Epithelial cell of proximal tubule (primary cell): ENCODE measurements at regions not wholly inside any gene's neighbourhood (a gene's known extent, or its start where the extent isn't known, plus 50 kb on each side); places are given as distances from the start of the nearest gene placed in this dataset.
A peak's percentile ranks its signal among the peaks of the same experiment; 100 is the strongest.

ENCODE experiments used
- DNase-seq: peaks from one replicate; pipeline ENCODE4 v3.0.0-alpha.2; 2011; ENCODE audit warnings: low read depth
- H3K4me3 ChIP-seq: 2 replicates; pipeline ENCODE4 v1.5.1; 2011; ENCODE audit warnings: low read depth, mild to moderate bottlenecking, low read length
- TF ChIP-seq, protein P1 (sequence below): conservative IDR thresholded peaks from 2 replicates; pipeline ENCODE4 v1.5.1; 2012; ENCODE audit warnings: low read depth, mild to moderate bottlenecking, low read length

GRCh38 chr6:80442366-80442765 lies 335.9 kb downstream of the BCKDHB start:
- TF ChIP-seq, protein P1, sequence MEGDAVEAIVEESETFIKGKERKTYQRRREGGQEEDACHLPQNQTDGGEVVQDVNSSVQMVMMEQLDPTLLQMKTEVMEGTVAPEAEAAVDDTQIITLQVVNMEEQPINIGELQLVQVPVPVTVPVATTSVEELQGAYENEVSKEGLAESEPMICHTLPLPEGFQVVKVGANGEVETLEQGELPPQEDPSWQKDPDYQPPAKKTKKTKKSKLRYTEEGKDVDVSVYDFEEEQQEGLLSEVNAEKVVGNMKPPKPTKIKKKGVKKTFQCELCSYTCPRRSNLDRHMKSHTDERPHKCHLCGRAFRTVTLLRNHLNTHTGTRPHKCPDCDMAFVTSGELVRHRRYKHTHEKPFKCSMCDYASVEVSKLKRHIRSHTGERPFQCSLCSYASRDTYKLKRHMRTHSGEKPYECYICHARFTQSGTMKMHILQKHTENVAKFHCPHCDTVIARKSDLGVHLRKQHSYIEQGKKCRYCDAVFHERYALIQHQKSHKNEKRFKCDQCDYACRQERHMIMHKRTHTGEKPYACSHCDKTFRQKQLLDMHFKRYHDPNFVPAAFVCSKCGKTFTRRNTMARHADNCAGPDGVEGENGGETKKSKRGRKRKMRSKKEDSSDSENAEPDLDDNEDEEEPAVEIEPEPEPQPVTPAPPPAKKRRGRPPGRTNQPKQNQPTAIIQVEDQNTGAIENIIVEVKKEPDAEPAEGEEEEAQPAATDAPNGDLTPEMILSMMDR, result no peak
- no peak overlapping the region for H3K4me3 ChIP-seq
- no peak for DNase-seq

- no peak for DNase-seq
- TF ChIP-seq, protein P1, result no peak
- H3K4me3 ChIP-seq, result no peak overlapping the region
Observed at GRCh38 chr6:80441131-80441530, 334.7 kb downstream of the BCKDHB start.

DNA sequence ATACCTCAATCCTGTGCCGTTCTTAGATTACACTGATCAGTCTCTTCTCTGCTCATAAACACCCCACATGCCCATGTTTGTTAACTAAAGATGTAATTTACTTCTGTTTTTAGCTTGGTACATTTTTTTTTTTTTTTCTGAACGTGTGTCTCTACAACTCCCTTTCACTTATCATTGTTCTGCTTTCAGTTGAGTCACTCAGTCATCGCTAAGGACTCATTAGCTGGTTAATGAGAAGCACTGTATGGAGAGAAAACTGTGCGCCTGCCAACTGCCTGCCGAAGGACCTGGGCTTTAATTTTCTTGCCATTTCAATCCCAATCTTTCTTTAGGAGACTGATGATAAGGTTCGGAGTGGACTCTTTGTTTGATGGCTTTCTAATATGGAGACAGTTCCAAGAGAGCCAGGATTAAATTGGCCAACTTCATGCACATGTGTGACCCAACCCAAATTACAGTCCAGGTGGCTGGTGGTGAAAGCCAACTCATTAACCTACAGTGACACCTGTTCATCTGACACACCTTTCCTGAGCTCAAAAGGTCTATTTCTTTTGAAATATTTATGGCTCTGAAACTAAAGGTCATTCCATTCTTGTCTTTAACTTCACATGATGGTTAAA lies 334.1 kb downstream of the BCKDHB start:
- no peak overlapping the region for H3K4me3 ChIP-seq
- DNase-seq, result no peak
- TF ChIP-seq, protein P1, result no peak

GRCh38 chr6:80439721-80440470 lies 333.4 kb downstream of the BCKDHB start:
- no peak for DNase-seq
- no peak overlapping the region for H3K4me3 ChIP-seq
- TF ChIP-seq, protein P1, result no peak

GRCh38 chr6:80438772-80439171 lies 332.3 kb downstream of the BCKDHB start:
- no peak overlapping the region for H3K4me3 ChIP-seq
- TF ChIP-seq, protein P1, result no peak
- DNase-seq, result peak; percentile 26

- no peak for DNase-seq
Observed at GRCh38 chr6:80437801-80438200, 331.3 kb downstream of the BCKDHB start.

More at GRCh38 chr6:80437801-80438200, 331.3 kb downstream of the BCKDHB start:
- TF ChIP-seq, protein P1, result no peak
- H3K4me3 ChIP-seq, result no peak overlapping the region
